ENCODE measurements at regions not wholly inside any gene's neighbourhood (a gene's known extent, or its start where the extent isn't known, plus 50 kb on each side); places are given as distances from the start of the nearest gene placed in this dataset.

GRCh38 chr11:27211370-27212127 is 151.5 kb downstream of the CCDC34 start:
- TF ChIP-seq POLR2AphosphoS5 (IDR thresholded peaks at IDR 0.05; ENCODE audit: low read depth, low read length) (no peak), TAF1 (IDR thresholded peaks at IDR 0.05; ENCODE audit: borderline replicate concordance, low read depth, low read length) (no peak), POLR2A (IDR thresholded peaks at IDR 0.05; ENCODE audit: low read depth, low read length) (no peak)
- DNase-seq (ENCODE audit: insufficient read length) (no peak), FAIRE-seq (peak; percentile 58)

- no peak for TF ChIP-seq POLR2A (IDR thresholded peaks at IDR 0.05; ENCODE audit: low read depth, low read length)
- no peak for TF ChIP-seq POLR2AphosphoS5 (IDR thresholded peaks at IDR 0.05; ENCODE audit: low read depth, low read length)
- TF ChIP-seq TAF1 (IDR thresholded peaks at IDR 0.05; ENCODE audit: borderline replicate concordance, low read depth, low read length): no peak
- FAIRE-seq (no peak), DNase-seq (ENCODE audit: insufficient read length) (no peak)
Measured at GRCh38 chr11:27210531-27210930, 152.5 kb downstream of the CCDC34 start.

GRCh38 chr11:27209562-27210005 is 153.4 kb downstream of the CCDC34 start:
- DNase-seq (ENCODE audit: insufficient read length) (no peak), FAIRE-seq (no peak)
- TF ChIP-seq TAF1 (IDR thresholded peaks at IDR 0.05; ENCODE audit: borderline replicate concordance, low read depth, low read length): no peak
- TF ChIP-seq POLR2AphosphoS5 (IDR thresholded peaks at IDR 0.05; ENCODE audit: low read depth, low read length): no peak
- no peak for TF ChIP-seq POLR2A (IDR thresholded peaks at IDR 0.05; ENCODE audit: low read depth, low read length)

DNA sequence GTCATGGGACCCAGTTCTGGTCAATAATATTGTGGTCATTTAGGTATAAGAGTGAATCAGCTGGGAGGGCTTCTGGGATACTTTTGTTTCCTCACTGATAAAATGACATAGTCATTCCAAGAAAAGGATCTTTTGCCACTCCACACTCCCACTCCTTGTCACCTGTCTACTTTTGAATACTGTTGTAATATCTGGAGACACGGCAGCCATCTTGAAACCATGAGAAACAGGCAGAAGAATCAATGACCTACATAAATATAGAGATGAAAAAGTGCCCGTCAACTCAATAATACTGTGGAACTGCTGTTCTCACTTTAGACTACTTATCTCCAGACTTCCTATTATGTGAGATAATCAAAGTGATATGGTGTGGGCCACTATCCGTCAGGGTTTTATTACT is 154.2 kb downstream of the CCDC34 start:
- DNase-seq (ENCODE audit: insufficient read length) (no peak), FAIRE-seq (no peak)
- TF ChIP-seq POLR2AphosphoS5 (IDR thresholded peaks at IDR 0.05; ENCODE audit: low read depth, low read length) (no peak), TAF1 (IDR thresholded peaks at IDR 0.05; ENCODE audit: borderline replicate concordance, low read depth, low read length) (no peak), POLR2A (IDR thresholded peaks at IDR 0.05; ENCODE audit: low read depth, low read length) (no peak)

GRCh38 chr11:27207025-27207650 is 155.9 kb downstream of the CCDC34 start:
- FAIRE-seq (no peak), DNase-seq (ENCODE audit: insufficient read length) (no peak)

DNA sequence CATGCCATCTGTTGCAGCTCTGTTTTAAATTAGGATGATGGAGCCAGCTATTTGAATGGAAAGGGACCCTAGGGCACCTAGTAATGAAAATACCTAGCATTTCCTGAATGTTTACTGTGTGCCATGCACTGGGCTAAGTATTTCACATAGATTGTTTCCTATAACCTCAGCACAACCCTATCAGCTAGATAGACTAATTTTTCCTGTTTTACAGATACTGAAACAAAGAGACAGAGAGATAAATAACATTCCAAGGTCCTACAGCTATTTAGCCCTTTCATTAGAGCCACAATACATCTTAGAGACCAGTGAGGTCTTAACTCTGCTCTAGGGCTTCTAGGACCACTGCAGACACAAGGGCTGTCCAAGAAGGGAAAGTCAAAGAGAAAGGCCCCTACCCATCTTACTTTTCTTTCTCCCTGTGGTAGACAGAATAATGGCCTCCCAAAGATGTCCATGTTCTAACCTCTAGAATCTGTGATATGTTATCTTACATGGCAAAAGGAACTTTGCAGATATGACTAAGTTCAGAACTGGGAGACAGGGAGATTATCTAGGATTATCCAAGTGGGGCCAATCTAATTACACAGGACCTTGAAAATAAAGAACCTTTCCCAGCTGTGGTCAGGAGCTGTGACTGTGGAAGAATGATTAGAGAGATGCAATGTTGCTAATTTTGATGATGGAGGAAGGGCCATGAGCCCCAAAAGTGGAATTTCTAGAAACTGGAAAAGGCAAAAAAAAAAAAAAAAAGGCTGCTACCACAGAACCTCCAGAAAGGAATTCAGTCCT is 157.0 kb downstream of the CCDC34 start:
- FAIRE-seq (no peak), DNase-seq (ENCODE audit: insufficient read length) (no peak)
- TF ChIP-seq POLR2A (IDR thresholded peaks at IDR 0.05; ENCODE audit: low read depth, low read length) (no peak), TAF1 (IDR thresholded peaks at IDR 0.05; ENCODE audit: borderline replicate concordance, low read depth, low read length) (no peak), POLR2AphosphoS5 (IDR thresholded peaks at IDR 0.05; ENCODE audit: low read depth, low read length) (no peak)

More at GRCh38 chr11:27207025-27207650, 155.9 kb downstream of the CCDC34 start:
- TF ChIP-seq TAF1 (IDR thresholded peaks at IDR 0.05; ENCODE audit: borderline replicate concordance, low read depth, low read length): no peak
- no peak for TF ChIP-seq POLR2AphosphoS5 (IDR thresholded peaks at IDR 0.05; ENCODE audit: low read depth, low read length)
- TF ChIP-seq POLR2A (IDR thresholded peaks at IDR 0.05; ENCODE audit: low read depth, low read length): no peak

DNA sequence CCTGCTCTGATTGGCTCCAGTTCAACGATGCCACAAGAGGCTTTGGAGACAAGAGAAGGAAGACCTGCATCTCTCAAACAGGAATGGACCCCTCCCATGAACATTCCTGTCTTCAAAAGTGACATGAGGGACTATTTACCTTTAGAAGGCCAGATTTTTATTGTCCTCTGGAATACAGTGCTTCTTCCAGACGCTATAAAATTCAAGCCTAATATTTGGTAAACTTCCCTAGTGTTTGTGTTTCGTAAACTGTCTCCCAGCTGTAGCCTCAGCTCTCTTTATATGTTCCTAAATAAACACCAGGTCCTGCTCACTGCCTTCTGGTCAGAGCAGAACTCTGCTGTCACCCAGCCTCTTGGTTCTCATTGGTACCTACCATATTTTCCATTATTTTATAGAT is 157.8 kb downstream of the CCDC34 start:
- no peak for TF ChIP-seq POLR2AphosphoS5 (IDR thresholded peaks at IDR 0.05; ENCODE audit: low read depth, low read length)
- no peak for TF ChIP-seq TAF1 (IDR thresholded peaks at IDR 0.05; ENCODE audit: borderline replicate concordance, low read depth, low read length)
- no peak for TF ChIP-seq POLR2A (IDR thresholded peaks at IDR 0.05; ENCODE audit: low read depth, low read length)
- FAIRE-seq (no peak), DNase-seq (ENCODE audit: insufficient read length) (no peak)

DNA sequence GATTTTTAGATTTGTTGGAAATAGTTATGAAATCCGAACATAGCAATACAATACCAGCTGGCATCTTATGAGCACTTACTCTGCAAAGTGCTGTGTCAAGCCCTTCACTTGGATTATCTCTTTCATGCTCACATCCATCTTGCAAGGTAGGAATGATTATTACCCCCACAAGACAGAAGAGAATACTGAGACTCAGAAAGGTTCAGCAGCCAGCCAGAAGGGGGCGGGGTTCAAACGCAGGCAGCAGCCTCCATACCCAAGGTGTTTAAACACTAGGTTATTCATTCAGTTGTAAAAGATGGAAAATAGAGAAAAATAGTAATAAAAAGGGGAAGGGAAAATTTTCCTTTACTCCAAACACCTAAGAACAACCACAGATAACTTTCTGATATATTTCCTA is 158.5 kb downstream of the CCDC34 start:
- DNase-seq (ENCODE audit: insufficient read length) (no peak), FAIRE-seq (no peak)
- TF ChIP-seq POLR2A (IDR thresholded peaks at IDR 0.05; ENCODE audit: low read depth, low read length) (no peak), POLR2AphosphoS5 (IDR thresholded peaks at IDR 0.05; ENCODE audit: low read depth, low read length) (no peak), TAF1 (IDR thresholded peaks at IDR 0.05; ENCODE audit: borderline replicate concordance, low read depth, low read length) (no peak)

DNA sequence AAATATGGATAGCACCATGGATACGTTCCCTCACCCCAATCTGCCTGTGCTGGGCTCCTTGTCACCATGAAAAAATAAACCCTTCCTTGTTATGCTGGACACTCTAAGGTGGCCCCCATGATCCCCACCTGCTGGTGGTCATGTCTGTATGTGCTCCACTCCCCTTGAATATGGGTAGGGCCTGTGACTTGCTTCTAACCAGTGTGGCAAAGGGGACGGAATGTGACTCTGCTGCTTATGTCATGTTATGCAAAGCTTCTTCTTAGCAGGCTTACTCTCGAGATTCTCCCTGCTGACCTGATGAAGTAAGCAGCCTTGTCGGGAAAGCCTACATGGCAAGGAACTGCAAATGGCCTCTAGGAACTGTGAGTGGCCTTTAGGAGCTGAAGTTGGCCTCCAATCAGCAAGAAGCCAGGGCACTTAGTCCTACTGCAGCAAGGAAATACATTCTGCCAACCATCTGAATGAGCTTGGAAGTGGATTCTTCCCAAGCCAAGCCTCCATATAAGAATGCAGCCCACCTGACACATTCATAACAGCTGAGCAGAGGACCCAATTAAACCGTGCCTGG is 159.9 kb downstream of the CCDC34 start:
- no peak for DNase-seq (ENCODE audit: insufficient read length)
- TF ChIP-seq POLR2AphosphoS5 (IDR thresholded peaks at IDR 0.05; ENCODE audit: low read depth, low read length): no peak
- TF ChIP-seq TAF1 (IDR thresholded peaks at IDR 0.05; ENCODE audit: borderline replicate concordance, low read depth, low read length): no peak
- no peak for TF ChIP-seq POLR2A (IDR thresholded peaks at IDR 0.05; ENCODE audit: low read depth, low read length)
- FAIRE-seq: no peak

DNA sequence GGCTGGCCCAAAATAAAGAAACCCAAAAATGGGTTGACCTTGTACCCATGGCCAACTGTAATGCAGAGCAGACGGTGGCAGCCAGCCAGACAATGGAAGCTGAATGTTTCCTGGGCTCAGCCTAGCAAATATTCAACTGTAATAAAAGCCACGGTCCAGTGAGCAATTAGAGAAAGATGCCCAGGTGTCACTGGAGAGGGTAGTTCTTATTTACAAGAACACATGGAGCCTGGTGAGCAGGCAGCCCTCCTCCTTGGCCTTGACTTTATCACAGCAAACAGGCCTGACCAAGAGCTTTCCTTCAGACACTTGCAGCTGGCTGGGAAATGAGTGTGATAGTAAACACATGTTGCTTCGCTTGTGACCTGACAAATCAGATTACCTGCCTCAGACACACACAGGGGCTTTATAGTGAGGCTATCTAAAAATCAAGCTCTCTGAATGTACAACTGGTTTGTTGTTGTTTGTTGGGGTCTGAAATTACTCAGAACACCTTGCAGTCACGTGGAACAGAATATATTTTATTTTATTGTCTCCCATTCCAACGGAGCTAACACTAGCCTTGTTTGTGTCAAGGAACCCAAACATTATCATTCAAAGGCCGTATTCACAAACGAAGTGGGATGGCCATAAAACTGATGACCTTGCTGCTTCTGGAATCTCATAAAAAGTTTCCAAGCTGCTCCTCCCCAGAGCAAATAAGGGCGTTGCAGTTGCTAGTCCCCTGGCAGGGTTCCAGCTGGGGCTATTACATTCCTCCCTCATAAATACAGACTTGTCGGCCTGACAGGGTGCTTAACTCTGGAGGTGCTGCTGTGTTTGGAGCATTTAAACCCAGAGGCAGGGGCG is 161.1 kb downstream of the BBOX1 start:
- FAIRE-seq (no peak), DNase-seq (ENCODE audit: insufficient read length) (no peak)
- TF ChIP-seq POLR2AphosphoS5 (IDR thresholded peaks at IDR 0.05; ENCODE audit: low read depth, low read length) (no peak), TAF1 (IDR thresholded peaks at IDR 0.05; ENCODE audit: borderline replicate concordance, low read depth, low read length) (no peak), POLR2A (IDR thresholded peaks at IDR 0.05; ENCODE audit: low read depth, low read length) (no peak)

Data from GM12892 (cell line).